OCI-LY7 (cell line): ENCODE measurements at regions not wholly inside any gene's neighbourhood (a gene's known extent, or its start where the extent isn't known, plus 50 kb on each side); places are given as distances from the start of the nearest gene placed in this dataset.

Experiments
- BruUV-seq: library from RNA; stranded (reverse); fragments of 400-500 nt; replicated peaks from 2 replicates; lab custom pipeline; 2021; lab: Mats Ljungman, UMichigan
- CTCF ChIA-PET: fragments of 300-600 bp; sonication (Branson Sonifier 250); formaldehyde crosslinking; loops from one replicate; lab custom pipeline; 2022; ENCODE audit warnings: antibody characterized with exemption; ENCODE audit not compliant: unreplicated experiment; lab: Charles Lee
- POLR2A ChIA-PET: fragments of 300-600 bp; sonication (Branson Sonifier 250); formaldehyde crosslinking; loops from one replicate; lab custom pipeline; 2022; ENCODE audit warnings: antibody characterized with exemption; lab: Charles Lee
- DNase-seq: peaks from one replicate; pipeline ENCODE4 v3.0.0-alpha.2; 2015; ENCODE audit warnings: low spot score
- H2AFZ ChIP-seq: fragments of 200-600 bp; sonication (generic), shearing (Covaris generic); 2 replicates; pipeline ENCODE4 v1.6.1; 2014; ENCODE audit warnings: mild to moderate bottlenecking, antibody characterized with exemption, low read length, moderate library complexity
- H3K27ac ChIP-seq: fragments of 200-600 bp; sonication (generic); 2 replicates; pipeline ENCODE4 v1.5.1; 2014; ENCODE audit warnings: mixed run types, low read depth, mild to moderate bottlenecking, moderate library complexity, low read length, inconsistent platforms; ENCODE audit not compliant: poor library complexity, severe bottlenecking
- H3K36me3 ChIP-seq: fragments of 200-600 bp; sonication (generic); 2 replicates; pipeline ENCODE4 v1.6.1; 2014; ENCODE audit warnings: mild to moderate bottlenecking, antibody characterized with exemption, low read length, moderate library complexity, mixed read lengths; ENCODE audit not compliant: insufficient read depth
- H3K4me1 ChIP-seq: fragments of 200-600 bp; sonication (generic); 2 replicates; pipeline ENCODE4 v1.5.1; 2014; ENCODE audit warnings: mild to moderate bottlenecking, low read length; ENCODE audit not compliant: insufficient read depth, poor library complexity, severe bottlenecking
- H3K4me2 ChIP-seq: fragments of 200-600 bp; sonication (generic); 2 replicates; pipeline ENCODE4 v1.6.1; 2014; ENCODE audit warnings: mild to moderate bottlenecking, low read length
- H3K4me3 ChIP-seq: fragments of 200-600 bp; sonication (generic); 2 replicates; pipeline ENCODE4 v1.5.1; 2014; ENCODE audit warnings: mild to moderate bottlenecking, low read depth, low read length; ENCODE audit not compliant: poor library complexity, severe bottlenecking
- H3K79me2 ChIP-seq: fragments of 200-600 bp; sonication (generic); 2 replicates; pipeline ENCODE4 v1.6.1; 2016; ENCODE audit warnings: low read depth, mild to moderate bottlenecking, low read length, moderate library complexity, mixed read lengths; ENCODE audit not compliant: insufficient read depth
- H3K9me2 ChIP-seq: fragments of 200-600 bp; sonication (generic); 2 replicates; pipeline ENCODE4 v1.6.1; 2016; ENCODE audit warnings: mild to moderate bottlenecking, low read length, mixed read lengths; ENCODE audit not compliant: insufficient read depth
- H3K9me3 ChIP-seq: fragments of 200-600 bp; sonication (generic); 2 replicates; pipeline ENCODE4 v1.6.1; 2014; ENCODE audit warnings: mild to moderate bottlenecking, mixed run types, low read length, mixed read lengths
- H4K20me1 ChIP-seq: fragments of 200-600 bp; sonication (generic); 2 replicates; pipeline ENCODE4 v1.6.1; 2014; ENCODE audit warnings: mild to moderate bottlenecking, antibody characterized with exemption, low read length, moderate library complexity, mixed read lengths; ENCODE audit not compliant: insufficient read depth
- CTCF ChIP-seq: fragments of 200-600 bp; sonication (generic); conservative IDR thresholded peaks from 2 replicates; pipeline ENCODE4 v1.5.1; 2014; ENCODE audit warnings: mild to moderate bottlenecking, antibody characterized with exemption, low read length, moderate library complexity, mixed read lengths
- EZH2phosphoT487 ChIP-seq: fragments of 200-600 bp; sonication (generic); IDR thresholded peaks from 2 replicates; pipeline ENCODE4 v1.6.1; 2018; ENCODE audit warnings: low read depth, borderline replicate concordance, mild to moderate bottlenecking, mixed run types, antibody characterized with exemption, low read length, moderate library complexity, mixed read lengths
- intact Hi-C: fragments of 100-400 bp; cut with micrococcal nuclease; formaldehyde crosslinking; loops from one replicate; pipeline ENCODE4 v1.10.0; 2022; ENCODE audit not compliant: unreplicated experiment

- Histone ChIP-seq H3K27ac (no peak overlapping the region), H3K4me2 (no peak overlapping the region), H3K4me3 (no peak overlapping the region), H4K20me1 (no peaks in the 10 kb centered on the region), H3K4me1 (no peaks in the 10 kb centered on the region), H3K36me3 (no peaks in the 10 kb centered on the region), H3K9me2 (no peaks in the 10 kb centered on the region), H3K9me3 (no peaks in the 10 kb centered on the region), H3K79me2 (no peaks in the 10 kb centered on the region), H2AFZ (no peak overlapping the region)
- TF ChIP-seq EZH2phosphoT487: no peak
- TF ChIP-seq CTCF: no peak
- intact Hi-C loops: no loop called here
- no peak for DNase-seq
- ChIA-PET POLR2A (no interaction called here), CTCF (no interaction called here)
- no TSS peak for BruUV-seq
These were observed 618.8 kb downstream of the SOCS6 start for GRCh38 chr18:70907673-70908072.

GRCh38 chr18:70892381-70892780, 603.5 kb downstream of the SOCS6 start:
- Histone ChIP-seq H3K9me3 (no peaks in the 10 kb centered on the region), H2AFZ (no peak overlapping the region), H3K4me1 (no peaks in the 10 kb centered on the region), H3K36me3 (no peaks in the 10 kb centered on the region), H4K20me1 (no peaks in the 10 kb centered on the region), H3K4me3 (no peak overlapping the region), H3K27ac (no peak overlapping the region), H3K79me2 (no peaks in the 10 kb centered on the region), H3K4me2 (no peak overlapping the region), H3K9me2 (no peaks in the 10 kb centered on the region)
- ChIA-PET POLR2A (no interaction called here), CTCF (no interaction called here)
- intact Hi-C loops: no loop called here
- BruUV-seq: no TSS peak
- TF ChIP-seq EZH2phosphoT487 (no peak), CTCF (no peak)
- DNase-seq: no peak

- H3K79me2 ChIP-seq: no peaks in the 10 kb centered on the region
- ChIA-PET POLR2A (no interaction called here), CTCF (no interaction called here)
- no peaks in the 10 kb centered on the region for H3K9me2 ChIP-seq
- H4K20me1 ChIP-seq: no peaks in the 10 kb centered on the region
- intact Hi-C loops: no loop called here
- DNase-seq: no peak
- no peaks in the 10 kb centered on the region for H3K36me3 ChIP-seq
- H3K4me3 ChIP-seq: no peak overlapping the region
- no peak overlapping the region for H3K27ac ChIP-seq
- no peak overlapping the region for H2AFZ ChIP-seq
- no peak overlapping the region for H3K4me2 ChIP-seq
- no peaks in the 10 kb centered on the region for H3K9me3 ChIP-seq
- BruUV-seq: no TSS peak
- no peak for TF ChIP-seq CTCF
- H3K4me1 ChIP-seq: no peaks in the 10 kb centered on the region
These were observed 581.4 kb downstream of the SOCS6 start for GRCh38 chr18:70870292-70870691.
